ENCODE measurements at regions not wholly inside any gene's neighbourhood (a gene's known extent, or its start where the extent isn't known, plus 50 kb on each side); places are given as distances from the start of the nearest gene placed in this dataset.

DNA sequence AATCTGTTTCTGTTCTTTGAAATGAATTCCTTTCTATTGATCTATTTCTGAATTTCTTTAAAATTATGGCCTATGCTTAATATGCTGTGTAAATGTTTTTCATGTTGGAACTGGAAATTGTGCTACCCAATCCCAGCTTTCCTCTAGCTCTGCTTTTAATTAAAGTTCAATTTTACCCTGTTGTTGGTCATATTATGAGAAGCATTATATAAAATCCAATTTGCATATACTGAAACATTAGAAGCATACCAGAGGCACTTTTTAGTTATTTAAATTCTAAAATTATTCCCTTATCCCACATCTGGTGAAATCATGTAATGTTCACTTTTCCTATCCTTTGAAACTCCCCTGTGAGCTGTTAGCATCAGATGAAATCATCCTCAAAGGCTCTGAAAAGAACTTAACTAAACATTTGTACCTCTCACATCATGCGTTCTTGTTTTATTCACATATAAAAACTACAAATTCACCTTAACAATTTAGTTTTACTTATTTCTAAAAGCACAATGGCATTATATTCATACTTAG, 160.6 kb upstream of the COL21A1 start:
- DNase-seq = no peak

DNA sequence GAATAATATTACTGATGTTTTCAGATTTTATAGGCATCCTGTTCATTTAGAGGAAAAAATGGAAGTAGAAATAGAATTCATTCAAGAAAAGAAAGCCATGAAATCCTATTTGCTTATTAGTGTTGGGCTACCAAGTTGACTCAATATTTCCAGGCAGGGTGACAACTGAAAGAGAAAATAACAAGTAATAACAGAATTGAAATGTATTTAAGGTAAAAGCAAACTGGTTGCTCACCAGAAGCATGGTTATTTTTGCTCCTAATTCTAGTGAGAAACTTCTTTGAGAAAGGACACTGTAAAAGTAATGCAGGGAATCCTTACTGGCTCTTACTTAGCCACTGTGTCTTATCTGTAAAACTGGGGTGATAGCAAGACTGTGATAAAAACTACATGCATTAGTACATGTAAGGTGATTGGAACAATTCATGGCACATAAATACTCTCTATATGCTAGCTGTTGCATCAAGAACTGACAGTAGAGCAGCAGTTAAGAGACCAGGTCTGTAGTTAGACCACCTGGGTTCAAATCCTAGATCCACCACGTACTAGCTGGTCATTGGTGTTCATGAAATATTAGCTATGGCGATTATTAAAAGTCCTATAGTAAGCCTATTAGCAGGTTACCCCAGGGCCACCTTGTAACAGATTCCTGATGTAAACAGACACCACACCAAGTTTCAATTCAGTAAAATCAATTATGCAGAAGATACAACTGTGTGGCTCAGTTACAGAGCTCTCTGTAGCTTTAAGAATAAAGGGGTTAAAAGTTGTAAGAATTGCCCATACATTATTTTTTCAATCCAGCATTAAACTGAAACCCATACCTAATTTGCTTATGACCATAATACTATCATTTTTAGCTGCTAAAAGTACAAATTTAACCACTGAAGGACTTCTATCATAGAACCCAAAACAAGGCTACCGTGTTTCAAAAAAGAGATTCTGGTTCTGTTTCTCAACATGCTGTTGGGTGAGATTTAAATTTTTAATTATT, 159.2 kb upstream of the COL21A1 start:
- no peak for DNase-seq

DNA sequence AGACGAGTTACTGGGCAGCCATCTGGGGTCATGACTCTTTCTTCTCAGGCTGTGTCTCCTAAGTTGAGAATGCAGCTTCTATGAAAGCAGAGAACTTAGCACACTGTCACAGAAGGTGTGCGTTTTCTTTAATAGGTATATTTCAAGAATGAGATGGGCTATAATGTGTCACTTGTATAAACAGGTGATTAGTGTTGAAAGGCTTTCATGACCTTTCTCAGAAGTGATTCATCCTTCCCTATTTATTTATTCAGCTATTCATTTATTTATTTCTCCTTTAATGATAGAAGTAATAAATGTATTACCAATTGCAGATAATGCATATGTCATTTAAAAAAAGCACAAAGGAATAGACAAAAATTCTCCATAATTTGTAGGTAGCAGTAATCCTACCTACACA, 157.2 kb upstream of the COL21A1 start:
- no peak for DNase-seq

DNA sequence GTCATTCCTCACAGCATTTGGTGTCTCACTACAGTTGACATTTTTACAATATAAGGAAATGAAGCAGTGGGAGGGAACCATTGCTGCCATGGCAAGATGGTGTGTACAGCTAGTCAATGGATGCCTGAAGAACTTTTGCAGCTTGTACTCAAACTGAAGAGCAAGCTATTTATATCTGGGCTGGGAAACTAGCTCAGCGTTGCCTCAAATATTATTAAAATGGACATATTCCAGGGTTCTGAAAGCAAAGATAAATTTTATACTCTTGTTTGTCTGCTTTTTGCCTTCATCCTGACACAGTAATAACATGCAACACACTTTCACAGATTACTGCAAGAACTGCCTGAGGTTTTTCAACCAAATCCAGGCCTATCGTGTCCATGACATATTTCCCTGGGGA, 156.4 kb upstream of the COL21A1 start:
- DNase-seq = no peak

DNA sequence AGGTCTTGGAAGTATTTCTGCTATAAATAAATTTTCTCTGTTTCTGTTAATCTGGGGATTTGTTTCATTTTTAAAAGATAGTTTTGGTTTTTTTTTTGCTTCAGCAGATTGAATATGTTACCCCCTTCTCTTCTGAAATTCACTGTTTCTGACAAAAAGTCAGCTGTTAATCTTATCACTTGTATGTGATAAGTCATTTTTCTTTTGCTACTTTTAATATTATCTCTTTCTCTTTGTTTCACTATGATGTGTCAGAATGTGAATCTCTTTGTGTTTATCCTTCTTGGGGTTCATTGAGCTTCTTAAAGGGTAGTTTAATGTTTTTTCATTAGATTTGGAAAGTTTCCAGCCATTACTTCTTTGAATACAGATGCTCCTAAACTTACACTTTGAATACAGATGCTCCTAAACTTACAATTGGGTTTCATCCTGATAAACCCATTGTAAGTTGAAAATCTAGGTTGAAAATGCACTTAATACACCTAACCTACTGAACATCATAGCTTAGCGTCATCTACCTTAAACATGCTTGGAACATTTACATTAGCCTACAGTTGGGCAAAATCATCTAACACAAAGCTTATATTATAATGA, 154.2 kb upstream of the COL21A1 start:
- DNase-seq = no peak

DNA sequence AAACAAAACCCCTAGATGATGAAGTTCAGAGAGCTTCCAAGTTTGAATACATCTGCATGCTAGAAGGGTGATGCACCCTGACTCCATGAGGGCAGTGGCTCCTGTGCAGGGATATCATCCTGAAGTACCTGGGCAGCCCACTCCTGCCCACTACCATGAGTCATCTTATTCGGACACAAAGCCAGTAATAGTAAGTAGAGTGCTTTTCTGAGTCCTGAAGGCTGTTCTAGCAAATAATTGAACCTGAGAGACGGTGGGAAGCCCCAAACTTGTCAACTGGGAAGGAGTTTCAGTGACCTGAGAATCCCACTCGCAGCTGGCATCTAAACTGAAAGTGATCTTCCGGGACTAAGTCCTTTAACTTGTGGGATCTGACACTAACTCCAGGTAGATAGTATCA, 152.9 kb upstream of the COL21A1 start:
- DNase-seq = no peak

DNA sequence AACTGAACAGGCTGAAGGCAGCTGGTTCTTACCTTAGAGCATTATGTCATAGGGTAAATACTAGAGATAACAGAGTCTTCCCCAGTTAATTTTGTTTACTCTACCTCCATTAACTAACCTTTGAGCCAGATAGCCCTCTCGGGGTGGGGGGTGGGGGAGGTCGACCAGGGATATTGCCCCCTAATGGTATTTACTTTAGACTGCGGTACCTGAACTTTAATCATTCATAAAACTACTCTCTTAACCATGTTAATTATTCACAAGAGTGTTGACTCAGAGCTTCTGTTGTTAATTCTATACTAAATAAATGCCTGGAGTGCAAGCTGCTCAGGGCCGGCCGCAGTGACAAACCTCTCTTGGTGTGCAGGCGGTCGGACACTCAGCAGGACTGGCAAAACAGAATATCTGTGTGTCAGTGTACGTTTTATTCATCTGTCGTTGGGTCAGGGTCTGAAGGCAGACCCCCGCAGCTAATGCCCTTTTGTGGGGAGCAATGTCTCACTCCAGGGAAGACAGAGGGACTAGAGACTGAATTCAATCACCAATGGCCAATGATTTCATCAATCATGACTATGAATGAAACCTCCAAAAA, 152.4 kb upstream of the COL21A1 start:
- DNase-seq = no peak

DNA sequence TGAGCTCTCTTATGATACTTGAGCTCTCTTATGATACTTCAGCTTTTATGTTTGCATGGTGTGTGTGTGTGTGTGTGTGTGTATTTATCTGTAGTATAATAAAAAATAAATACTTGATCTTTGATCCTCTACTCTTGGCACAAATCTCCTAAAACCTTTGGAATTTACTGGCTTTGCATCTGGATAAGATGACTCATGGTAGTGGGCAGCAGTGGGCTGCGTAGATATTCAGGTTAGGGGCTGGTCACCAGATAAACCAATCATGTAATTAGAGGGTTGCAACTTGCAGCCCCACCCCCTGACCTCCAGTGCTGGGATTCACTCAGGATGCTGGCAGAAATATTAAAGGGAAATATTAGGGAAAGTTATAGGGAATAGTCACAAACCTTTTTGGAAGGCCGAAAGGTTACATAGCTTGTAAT, 151.9 kb upstream of the COL21A1 start:
- no peak for DNase-seq

DNA sequence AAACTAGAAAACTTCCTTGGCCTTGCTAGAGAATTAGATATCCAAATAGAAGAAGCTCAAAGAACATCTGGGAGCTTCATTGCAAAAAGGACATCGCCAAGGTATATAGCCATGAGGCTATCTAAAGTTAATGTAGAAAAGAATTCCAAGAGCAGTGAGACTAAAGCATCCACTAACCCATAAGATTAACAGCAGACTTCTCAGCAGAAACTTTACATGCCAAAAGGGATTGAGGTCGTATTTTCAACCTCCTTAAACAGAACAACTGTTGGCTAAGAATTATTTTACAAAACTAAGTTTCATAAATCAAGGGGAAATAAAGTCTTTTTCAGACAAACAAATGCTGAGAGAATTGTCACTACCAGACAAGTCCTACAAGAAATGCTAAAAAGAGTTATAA, 149.1 kb upstream of the COL21A1 start:
- DNase-seq = no peak

DNA sequence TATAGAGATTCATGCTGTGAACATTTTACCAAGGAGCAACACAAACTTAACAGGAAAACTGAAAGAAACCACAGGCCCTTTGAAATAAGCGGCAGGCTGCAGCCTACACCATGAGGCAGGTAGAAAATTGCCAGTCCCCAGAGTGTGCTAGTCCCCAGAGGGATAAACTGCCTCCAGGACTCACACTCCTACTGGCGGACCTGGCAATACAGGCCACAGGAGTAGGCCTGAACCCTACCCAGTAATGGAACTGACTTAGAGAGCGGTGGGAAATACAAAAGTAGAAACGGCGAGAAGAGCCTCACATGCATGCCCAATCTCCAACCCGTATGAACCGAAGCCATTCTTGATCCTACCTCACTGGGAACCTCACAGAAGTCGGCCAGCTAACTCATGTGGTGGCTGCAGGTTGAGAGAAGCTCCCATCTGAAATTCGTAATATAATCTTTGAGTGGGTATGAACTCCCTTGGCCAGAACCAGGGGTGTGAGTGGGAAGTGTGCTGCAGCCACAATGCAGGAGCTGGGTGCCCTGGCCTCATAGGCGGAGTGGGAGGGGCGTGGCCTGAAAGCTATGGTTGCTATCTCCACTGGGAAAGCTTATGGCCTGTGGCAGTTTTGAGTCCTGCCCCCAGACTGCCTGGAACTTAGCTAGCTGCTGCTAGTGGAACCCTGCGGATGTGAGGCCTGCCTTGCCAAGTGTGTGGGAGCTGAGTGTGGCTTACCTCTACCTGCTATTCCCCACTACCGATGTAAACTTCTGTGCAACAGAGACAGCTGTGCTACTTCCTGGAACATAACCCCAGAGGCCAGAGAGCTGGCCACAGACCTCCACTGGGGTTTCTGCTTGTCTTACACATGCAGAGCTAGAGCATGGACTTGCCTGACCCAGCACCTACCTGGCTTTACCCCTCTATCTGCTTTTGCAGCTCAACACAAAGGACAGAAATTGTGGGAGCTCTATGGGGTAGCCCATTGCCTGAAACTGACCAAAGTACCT, 146.5 kb upstream of the COL21A1 start:
- DNase-seq = no peak

DNA sequence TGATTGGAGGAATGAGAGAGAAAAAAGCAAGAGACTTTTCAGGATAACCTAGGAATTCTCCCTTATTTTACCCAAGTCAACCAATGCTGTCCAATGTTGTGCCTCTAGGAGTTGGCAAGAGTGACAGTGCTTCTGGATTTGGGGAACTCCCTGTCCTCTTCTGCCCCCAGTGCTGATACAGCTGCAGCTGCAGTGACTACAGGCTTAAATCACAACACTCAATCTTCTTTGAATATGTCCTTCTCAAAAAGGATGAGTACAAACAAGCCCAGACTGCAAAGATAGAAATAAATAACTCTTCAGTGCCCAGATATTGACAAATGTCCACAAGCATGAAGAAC, 141.0 kb upstream of the COL21A1 start:
- DNase-seq = no peak

DNA sequence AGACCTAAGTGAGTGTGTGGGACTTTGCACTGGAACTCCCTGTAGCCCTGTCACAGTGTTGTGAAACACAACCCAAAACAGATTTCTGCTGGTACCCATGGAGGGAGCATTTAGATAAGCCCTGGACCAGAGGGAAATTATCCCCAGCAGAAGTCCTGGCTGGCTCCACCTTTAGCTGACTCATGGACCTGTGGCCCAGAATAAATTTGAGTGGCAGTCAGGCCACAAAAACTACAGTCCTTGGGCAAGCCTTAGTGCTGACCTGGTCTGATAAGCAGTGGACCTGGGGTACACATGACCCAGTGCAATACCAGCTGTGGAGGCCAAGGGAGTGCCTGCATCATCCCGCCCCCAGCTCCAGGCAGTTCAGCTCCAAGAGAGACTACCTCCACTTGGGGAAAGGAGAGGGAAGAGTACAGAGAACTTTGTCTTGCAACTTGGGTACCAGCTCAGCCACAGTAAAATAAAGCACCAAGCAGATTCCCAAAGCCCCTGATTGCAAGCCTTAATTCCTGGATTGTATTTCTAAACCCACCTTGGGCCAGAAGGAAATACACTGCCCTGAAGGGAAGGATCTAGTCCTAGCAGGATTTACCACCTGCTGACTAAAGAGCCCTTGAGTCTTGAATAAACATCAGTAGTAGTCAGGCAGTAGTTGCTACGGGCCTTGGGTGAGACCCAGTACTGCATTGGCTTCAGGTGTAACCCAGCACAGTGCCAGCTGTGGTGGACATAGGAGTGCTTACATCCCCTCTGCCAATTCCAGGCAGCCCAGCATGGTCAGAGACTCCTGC, 140.4 kb upstream of the COL21A1 start:
- no peak for DNase-seq

DNA sequence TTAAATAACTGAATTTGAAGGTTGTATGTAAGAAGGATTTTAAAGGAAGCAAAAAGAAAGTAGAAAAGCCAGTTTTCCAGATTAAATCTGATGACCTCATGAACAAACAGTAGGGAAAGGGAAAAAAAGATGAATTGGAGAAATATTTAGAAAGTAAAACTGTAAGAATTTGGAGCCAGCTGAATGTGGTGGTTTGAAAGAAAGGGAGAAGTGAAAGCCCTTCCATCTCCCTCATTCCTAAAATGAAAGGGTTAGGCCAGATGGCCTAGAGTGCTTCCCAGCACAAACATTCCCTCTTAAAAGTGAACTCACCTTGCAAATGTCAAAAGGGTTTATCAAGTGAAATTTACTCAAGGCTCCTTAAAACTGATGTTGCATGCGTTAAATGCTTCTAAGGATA, 139.3 kb upstream of the COL21A1 start:
- no peak for DNase-seq

DNA sequence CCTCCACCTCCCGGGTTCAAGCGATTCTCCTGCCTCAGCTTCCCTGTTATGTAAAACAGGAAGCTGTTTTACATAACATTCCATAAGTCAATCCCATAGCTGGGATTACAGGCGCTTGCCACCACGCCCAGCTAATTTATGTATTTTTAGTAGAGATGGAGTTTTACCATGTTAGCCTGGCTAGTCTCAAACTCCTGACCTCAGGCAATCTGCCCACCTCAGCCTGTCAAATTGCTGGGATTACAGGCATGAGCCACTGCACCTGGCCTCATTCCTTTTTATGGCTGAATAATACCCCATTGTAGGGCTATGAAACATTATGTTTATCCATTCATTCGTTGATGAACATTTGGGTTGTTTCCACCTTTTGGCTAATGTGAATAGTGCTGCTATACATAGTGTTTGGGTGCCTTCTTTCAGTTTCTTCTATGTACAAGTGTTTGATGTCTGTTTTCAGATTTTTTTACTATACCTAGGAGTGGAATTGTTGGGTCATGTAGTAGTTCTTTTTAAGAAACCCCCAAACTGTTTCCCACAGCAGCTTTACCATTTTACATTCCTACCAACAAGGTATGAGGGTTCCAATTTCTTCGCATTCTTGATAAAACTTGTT, 138.7 kb upstream of the COL21A1 start:
- DNase-seq = no peak

DNA sequence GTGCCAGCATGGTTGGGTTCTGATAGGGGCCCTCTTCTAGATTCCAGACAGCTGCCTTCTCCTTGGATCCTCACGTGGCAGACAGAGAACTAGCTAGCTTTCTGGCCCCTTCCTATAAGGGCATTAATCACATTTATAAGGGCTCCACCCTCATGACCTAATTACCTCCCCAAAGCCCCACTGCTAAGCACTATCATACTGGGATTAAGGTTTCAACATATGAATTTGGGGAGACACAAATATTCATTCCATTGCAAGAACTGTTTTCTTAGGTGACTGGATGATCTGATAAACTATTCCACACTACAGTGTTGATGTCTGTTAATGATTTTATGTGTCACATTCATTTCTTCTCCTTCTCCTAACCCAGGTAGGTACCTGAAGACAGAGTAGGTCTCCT, 135.8 kb upstream of the COL21A1 start:
- DNase-seq = no peak

DNA sequence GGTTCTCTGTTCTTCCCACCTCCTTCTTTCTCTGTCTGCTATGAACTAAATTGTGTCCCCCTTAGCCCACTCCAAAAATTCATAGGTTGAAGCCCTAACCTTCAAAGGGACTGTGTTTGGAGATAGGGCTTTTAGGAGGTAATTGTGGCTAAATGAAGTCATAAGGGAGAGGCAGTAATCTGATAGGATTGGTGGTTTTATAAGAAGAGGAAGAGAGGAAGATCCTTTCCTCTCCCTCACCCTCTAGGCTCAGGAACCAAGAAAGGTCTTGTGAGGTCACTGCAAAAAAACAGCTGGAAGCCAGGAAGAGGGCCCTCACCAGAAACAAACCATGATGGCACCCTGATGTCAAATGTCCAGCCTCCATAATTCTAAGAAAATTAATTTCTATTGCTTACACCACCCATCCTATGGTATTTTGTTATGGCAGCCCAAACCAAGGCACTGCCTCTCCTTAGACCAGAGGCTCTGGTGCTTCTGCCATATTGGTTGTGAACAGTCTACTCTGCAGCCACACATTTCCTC, 135.1 kb upstream of the COL21A1 start:
- no peak for DNase-seq

DNA sequence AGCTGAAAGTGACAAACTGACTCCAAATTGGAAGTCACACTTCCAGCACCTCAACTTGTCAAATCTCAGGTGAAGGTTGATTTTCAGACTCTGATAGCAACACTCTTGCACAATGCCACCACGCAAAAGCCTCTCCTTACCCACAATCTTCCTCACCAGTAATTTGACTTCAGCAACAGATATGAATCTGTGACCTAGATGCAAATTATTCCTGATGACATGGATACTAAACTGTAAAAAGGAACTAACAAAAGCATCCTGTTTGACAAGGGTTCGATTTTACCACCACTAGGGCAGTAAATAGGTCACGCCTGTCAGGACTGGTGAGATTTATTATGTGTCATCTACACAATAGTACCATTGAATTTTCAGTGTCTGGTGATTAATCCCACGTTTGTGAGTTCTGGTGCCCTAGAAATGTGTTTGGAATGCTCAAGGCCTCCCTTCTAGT, 134.4 kb upstream of the COL21A1 start:
- DNase-seq = no peak

DNA sequence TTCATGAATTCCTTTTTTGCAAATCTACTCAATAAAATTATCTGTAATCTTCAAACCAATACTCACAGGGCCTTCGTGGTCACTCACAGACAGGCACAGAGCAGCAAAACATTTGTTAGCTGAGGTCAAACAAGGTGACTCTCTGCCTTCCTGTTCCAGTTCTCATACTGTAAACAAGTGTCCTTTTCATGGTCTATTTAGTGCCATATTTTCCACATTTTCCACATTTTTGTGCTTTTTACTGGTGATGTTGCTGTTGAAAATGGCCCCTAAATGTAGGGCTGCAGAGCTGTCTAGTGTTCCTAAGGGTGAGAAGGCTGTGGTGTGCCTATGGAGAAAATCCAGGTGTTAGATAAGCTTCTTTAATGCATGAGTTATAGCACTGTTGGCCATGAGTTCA, 133.1 kb upstream of the COL21A1 start:
- DNase-seq = no peak

DNA sequence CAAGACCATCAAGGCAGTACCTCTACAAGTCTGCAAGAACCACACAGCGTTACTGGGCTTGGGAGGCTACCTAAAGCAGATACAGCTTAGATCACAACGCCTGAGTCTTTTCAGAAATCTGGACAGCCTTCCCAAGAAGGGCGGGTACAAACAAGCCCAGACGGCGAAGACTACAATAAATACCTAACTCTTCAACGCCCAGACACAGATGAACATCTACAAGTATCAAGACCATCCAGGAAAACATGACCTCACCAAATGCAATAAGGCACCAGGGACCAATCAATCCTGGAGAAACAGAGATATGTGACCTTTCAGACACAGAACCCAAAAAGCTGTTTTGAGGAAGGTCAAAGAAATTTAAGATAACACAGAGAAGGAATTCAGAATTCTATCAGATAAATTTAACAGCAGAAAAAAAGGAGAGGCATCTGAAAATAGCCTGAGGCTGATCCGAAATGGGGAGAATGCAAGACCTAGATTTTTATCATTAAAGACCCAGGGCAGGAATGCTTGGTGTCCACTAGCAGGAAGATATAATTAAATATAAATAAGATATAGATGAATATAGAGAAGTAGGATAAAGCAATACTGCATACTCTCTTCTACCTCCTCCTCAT, 131.7 kb upstream of the COL21A1 start:
- no peak for DNase-seq

DNA sequence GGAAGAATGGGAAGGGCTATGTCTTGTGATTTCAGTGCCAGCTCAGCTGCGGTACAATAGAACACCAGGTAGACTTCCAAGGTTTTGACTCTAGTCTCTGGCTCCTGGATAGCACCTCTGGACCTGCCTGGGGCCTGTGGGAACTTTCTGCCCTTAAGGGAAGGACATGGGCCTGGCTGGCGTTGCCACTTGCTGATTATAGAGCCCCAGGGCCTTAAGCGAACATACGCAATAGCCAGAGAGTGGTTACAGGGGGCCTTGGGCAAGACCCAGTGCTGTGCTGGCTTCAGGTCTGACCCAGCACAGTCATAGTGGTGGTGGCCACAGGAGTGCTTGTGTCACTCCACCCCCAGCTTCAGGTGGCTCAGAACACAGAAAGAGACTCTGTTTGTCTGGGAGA, 131.1 kb upstream of the COL21A1 start:
- no peak for DNase-seq

DNA sequence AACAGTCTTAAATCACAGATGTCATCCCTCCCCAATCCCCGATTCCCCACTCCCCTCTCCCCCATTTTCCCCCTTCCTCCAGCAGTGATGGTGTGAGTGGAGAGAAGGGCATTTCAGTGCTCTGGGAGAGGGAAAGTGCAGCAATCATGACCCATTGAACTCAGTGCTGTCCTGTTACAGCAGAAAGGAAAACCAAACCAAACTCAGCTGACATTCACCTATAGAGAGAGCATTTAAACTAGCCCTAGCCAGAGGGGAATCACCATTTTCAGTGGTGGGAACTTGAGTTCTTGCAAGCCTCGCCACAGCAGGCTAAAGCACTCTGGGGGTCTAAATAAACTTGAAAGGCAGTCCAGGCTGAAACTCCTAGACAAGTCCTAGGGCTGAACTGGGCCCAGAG, 129.9 kb upstream of the COL21A1 start:
- no peak for DNase-seq

Measured in activated effector memory CD4-positive, alpha-beta T cell treated with anti-CD3 and anti-CD28 coated beads, Interleukin-2, amount 50 U/mL, for 16 hours (primary cell).